UCSD-AML1 (cell line): ENCODE measurements at regions not wholly inside any gene's neighbourhood (a gene's known extent, or its start where the extent isn't known, plus 50 kb on each side); places are given as distances from the start of the nearest gene placed in this dataset.

Source experiments
- DNase-seq: peaks from one replicate; lab custom pipeline; 2025; ENCODE audit not compliant: unreplicated experiment; lab: John Stamatoyannopoulos, UW

- DNase-seq = no peak
These were observed 248.8 kb downstream of the SOD2 start for GRCh38 chr6:159444056-159444760.

GRCh38 chr6:159443417-159443920 is 249.6 kb downstream of the SOD2 start:
- DNase-seq = no peak

- DNase-seq = no peak
These were observed 251.4 kb downstream of the SOD2 start for GRCh38 chr6:159441704-159441981.

DNA sequence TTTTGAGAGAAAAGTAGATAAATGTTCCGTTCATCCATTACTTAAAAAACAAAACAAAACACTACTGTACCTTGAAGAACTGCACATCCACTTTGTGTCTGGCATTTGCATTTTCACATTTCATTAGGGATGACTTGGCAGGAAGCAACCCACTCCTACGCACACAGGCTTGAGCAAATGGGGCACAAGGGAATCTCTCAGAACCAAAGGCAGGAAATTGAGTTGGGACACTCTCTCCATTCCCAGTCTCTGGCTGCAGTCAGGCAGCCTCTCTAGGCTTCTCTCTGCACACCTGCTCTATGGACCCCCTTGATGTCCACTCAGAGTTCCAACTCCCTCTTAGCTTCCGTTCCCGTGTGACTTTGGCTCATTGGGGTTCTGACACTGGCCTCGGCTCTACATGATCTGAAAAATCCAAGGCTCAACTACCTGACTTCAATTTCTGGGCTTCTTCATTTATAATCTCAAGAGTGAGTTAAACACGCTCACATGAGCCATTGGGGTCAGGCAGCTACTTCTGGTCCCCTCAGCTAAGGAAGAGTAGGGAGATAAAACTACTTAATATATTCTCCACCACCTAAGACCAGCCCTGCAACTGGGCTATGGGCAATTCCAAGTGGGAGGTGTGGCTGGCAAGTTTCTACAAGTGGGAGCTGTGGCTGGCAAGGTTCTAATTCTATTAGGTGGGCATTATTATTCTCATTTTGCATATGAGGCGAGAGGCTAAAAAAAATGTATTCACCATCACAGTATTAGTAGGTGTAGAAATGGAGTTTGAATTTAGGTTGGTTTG is 251.9 kb downstream of the SOD2 start:
- DNase-seq = no peak

DNA sequence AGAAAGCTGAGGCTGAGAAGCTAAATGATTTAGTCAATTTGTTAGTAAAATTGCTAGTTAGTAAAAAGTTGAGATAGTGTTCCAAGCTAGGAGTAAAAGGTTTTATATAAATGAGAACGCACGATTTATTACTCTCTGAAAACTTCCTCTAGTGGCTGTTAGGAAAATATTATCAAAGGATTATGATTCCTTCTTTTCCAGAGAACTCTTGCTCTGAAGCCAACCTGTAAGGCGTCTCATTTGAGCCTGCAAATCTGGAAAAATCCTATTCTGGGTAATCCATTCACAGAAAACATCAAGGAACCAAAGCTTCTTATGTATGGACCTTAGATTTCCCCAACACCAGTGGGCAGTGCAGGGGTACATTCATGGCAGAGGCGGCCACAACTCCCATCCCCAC is 252.7 kb downstream of the SOD2 start:
- DNase-seq = no peak

DNA sequence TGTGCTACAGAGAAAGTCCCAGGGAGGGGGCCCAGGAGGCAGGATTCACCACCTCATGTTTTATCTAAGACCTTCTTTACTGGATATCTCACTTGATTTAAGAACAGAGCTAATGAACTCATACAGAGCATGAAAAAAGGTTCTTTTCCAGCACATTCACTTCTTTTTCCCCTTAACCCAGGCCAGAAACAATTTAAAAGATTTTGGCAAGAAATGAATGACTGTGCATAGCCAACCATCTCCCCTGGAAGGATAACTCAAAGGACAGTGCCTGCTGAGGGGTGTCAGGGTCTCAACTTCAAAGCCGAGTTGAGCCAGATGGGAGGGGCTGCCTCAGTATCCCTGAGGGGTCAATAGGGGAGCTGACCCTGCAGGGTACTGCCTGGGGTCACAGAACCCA is 253.4 kb downstream of the SOD2 start:
- DNase-seq = no peak

DNA sequence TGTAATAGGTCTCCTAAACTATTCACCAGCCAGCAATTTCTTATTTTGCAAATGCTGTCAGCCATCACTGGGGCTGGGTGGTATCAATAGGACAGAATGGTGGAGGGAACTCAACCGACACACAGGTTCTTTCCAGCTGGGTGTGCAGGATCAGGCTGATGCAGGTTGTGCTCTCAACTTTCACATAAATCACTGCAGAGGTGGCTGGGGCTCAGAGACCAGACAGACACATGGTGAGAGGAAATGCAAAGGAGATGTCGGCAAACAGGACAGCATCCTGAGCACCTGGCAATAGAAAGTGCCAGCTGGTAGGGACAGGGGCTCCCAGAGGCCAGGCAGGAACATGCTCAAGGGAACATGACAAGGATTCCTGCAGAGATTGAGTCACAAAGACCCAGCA is 254.9 kb downstream of the SOD2 start:
- no peak for DNase-seq

- no peak for DNase-seq
These were observed 256.5 kb downstream of the SOD2 start for GRCh38 chr6:159436581-159436980.

DNA sequence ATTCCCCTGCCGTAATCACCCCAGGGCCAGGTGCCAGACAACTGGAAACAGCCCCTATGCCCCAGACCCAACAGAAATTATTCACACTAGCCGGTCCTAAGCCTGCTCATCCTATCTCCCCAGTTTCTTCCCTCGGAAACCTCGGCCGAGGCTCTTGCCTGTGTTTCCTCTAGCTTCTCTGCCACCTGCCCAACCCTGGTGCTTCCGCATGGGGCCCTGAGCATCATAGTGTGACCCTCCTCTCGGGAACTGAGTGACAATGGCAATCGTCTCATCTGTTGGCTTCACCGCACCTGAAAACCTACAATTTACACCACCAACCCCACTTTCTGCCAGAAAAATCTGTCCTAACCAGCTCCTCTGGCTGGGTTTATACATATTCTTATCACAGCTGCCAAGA is 257.3 kb downstream of the SOD2 start:
- no peak for DNase-seq

DNA sequence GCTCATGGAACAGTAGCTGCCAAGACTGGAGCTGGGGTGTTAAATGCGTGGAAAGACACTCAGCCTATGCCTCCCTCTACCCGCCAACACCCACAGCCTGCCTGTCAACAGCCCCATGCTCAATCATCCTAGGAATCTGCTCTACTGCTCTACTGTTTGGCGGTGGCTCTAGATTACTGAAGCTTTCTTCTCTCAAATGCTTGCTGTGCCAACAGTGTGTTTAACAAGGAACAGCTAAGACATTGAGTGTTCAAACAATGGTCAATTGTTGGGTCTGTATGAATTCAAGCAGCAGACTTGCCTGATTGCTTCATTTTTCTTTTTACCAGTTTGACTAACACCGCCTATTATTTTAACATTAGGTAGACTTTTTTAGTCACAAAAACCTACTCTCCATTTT is 258.6 kb downstream of the SOD2 start:
- DNase-seq = no peak

- no peak for DNase-seq
These were observed 259.5 kb downstream of the SOD2 start for GRCh38 chr6:159433550-159433949.

DNA sequence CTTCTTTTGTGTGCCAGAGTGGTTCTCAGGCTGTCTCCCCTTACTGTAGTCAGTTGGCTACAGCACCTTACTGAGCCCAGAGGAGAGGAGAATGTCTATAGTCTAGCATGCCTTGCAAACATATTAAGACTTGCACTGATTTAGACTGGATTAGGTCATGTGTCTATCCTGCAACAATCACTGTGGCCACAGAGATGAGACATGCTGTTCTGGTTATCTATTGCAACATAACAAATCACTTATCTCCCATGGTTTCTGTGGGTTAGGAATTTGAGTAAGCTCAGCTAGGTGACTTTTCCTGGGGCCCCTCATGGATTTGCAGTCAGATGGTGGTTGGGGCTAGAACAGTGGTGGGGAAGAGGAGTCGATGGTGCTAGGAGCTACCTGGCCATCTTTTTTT is 261.3 kb downstream of the SOD2 start:
- no peak for DNase-seq

DNA sequence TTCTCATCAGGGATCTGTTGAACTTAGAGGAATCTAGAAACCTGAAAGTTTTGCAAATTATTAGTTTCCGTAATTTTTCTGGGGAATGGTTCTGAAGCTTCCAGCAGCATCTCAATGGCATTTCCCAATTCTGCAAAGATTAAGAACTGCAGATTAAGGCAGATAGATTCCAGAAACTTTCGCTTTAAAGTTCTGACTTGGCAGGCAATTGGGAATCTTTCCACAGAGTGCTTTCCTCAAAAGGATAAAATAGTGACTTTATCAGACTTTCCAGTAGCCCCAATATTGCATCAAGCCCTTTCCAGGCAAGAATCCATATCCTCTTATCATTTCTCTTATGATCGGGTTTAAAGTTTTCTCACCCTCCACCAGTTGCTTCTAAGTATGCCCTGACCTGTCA is 261.1 kb downstream of the FNDC1 start:
- no peak for DNase-seq

- DNase-seq = no peak
These were observed 260.2 kb downstream of the FNDC1 start for GRCh38 chr6:159429433-159429832.

DNA sequence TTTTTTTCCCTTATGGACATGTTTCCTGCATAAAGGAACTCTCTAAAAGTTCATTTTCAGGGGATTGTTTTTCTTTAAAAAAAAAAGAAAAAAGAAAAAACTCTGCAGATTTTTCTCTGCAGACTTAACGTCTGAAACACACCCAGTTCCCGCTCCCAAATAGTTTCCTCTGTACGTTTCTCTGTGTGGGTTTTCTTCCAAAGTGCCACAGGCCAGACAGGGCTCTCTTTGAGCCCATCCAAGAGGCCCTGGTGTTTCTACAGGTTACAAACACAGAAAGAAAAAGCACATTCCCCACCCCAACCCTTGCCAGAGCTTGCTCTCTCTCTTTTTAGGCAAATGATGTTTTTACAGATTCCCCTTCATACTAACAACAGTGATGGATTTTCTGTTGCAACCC is 258.6 kb downstream of the FNDC1 start:
- DNase-seq = no peak

GRCh38 chr6:159427335-159427734 is 258.1 kb downstream of the FNDC1 start:
- DNase-seq = no peak

DNA sequence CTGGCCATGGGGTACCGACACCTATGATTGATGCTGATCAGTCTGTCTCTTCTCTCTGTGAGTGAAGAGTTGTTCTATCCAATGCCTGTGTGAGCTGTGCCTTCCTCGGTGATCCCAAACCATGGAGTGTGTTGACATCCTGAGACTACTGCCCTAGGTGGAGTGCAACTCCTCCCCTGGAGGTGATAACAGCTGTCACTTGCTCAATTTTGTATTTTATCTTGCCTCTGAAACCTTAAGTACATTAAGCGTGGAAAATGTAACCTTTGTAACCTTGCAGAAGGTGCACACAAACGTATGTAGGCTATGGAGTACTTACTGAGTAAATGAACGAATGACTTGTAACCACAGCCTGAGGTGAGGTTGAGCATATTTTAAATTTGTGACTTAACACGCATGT is 256.2 kb downstream of the FNDC1 start:
- no peak for DNase-seq

DNA sequence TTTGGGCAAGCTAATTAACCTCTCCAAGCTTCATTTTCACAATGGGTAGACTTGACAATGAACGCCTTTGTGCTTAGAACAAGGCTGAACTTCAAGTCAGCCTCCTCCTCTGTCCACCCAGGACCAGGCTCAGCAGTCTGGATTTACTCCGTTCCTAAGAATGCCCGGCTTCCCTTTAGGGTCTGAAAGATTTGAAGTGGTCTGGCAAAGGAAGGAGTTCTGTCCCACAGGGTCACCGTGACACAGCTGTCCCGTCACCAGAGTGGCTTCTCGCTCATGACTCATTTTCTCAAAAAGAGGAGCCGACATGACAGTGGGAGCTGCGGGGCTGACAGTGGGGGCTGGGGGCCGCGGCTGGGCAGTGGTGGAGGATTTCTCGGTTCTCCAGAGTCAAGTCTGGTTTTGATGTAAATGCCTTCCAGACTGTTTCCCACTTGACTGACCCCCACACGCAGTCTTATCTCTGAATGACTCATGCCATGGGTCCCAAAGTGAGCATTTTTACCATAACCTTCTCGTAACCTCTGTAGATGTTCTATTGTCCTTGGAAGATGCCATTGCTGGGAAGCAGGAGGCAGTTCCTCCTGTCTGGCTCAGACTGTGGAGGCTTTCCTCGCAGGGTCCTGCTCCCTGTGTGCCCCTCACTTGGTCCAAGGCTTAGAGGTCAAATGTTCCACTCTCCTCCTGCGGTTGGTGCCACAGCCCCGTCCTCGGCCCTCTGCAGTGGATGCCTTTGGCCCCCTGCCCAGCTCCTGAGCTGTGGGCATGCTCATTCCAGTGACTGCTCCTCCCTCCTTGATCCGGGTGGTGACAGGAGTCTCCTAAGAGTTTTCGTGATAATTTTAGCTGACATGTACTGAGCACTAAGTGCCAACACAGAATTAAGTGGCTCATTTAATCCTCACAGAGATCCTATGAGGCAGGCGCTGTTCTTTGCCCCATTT is 253.1 kb downstream of the FNDC1 start:
- no peak for DNase-seq

- DNase-seq = no peak
These were observed 252.4 kb downstream of the FNDC1 start for GRCh38 chr6:159421586-159421985.

GRCh38 chr6:159418997-159419396 is 249.8 kb downstream of the FNDC1 start:
- no peak for DNase-seq

DNA sequence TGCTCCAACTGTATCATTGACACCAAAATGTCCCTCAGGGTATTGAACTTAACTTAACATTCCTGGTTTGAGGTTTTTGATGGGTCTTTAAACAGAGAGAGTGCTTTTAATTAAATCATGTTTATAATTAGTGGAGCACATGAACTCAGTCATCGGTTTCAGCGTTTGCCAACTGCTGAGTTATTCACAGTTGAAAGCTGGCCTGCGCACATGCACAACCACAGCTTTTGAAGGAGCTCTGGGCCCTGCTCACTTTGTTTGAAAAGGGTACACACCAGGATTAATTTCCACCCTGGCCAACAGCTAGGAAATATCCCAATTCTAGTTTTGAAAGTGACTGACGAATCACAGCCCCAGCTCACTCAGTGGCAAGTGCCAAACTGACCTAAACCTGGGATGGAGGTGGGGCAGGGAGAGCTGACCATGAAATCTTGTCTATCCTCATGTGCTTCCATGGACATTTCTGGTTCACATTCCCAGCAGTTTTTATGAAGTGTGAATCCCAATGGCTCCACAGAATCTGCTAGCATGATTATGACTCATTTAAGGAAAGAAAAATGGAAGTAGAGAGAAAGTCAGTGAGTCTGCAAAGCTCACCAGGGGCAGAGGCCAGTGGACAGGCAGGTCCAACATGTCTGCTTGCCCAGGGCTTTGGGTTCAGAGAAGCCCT is 247.8 kb downstream of the FNDC1 start:
- no peak for DNase-seq
